ENCODE measurements at regions not wholly inside any gene's neighbourhood (a gene's known extent, or its start where the extent isn't known, plus 50 kb on each side); places are given as distances from the start of the nearest gene placed in this dataset.
"Not testable (repeated sequence)": the region's sequence is repeated elsewhere in the genome, so short reads cannot be mapped to it uniquely, and the experiment has no call there.

DNA sequence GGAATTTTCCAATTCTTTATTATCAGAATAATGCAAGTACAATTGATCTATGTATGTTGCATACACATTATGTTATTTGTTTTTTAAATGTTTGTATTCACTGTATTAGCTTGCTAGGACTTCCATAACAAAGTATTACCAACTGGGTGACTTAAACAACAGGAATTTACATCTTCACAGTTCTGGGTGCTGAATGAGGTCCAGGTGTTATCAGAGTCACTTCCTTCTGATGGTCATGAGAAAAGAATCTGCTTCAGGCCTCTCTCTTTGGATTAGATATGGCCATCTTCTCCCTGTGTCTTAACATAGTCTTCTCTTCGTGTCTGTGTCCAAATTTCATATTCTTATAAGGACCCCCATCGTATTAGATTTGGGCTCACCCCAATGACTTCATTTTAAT lies 229.1 kb upstream of the TRPC7 start:
- Mint-ChIP-seq H3K27ac (no peak overlapping the region), H3K9me3 (peaks cover 17% of the 10 kb centered on the region), H3K27me3 (no peaks in the 10 kb centered on the region), H3K36me3 (peaks cover 4% of the 10 kb centered on the region), H3K4me3 (no peak overlapping the region), H3K4me1 (ENCODE audit: low read depth in 2 of 2) (no peaks in the 10 kb centered on the region)
- ATAC-seq: no peak
- DNase-seq (ENCODE audit: low spot score): no peak

DNA sequence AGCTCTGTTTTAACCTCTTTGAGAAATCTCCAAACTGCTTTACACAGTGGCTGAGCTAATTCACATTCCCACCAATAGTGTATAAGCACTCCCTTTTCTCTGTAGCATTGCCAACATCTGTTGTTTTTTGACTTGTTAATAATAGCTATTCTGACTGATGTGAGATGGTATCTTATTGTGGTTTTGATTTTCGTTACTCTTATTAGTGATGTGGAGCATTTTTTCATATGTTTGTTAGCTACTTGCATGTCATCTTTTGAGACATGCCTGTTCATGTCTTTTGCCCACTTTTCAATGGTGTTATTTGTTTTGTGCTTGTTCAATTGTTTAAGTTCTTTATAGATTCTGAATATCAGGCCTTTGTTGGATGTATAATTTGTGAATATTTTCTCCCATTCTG lies 225.2 kb upstream of the TRPC7 start:
- no peaks in the 10 kb centered on the region for H3K4me1 Mint-ChIP-seq (ENCODE audit: low read depth in 2 of 2)
- peaks cover 5% of the 10 kb centered on the region for H3K9me3 Mint-ChIP-seq
- no peaks in the 10 kb centered on the region for H3K36me3 Mint-ChIP-seq
- no peak overlapping the region for H3K27ac Mint-ChIP-seq
- H3K4me3 Mint-ChIP-seq: no peak overlapping the region
- no peaks in the 10 kb centered on the region for H3K27me3 Mint-ChIP-seq
- DNase-seq (ENCODE audit: low spot score) (no peak), ATAC-seq (no peak)

DNA sequence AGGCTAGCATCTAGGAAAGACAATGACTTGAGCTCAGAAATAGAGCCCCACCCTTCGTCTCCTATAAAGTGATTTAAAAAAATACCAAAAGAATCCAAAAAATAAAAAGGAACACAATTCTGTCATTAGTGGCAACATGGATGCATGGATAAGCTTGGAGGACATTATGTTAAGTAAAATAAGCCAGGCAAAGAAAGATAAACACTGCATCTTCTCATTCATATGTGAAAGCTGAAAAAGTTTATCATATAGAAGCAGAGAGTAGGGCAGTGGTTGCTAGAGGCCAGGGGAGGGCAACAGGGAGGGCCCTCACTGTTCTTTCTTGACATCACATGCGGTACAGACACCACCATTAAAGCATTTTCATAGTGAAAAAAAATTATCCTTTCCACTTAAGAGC lies 220.9 kb upstream of the TRPC7 start:
- no peaks in the 10 kb centered on the region for H3K27me3 Mint-ChIP-seq
- no peak overlapping the region for H3K4me3 Mint-ChIP-seq
- H3K9me3 Mint-ChIP-seq: peaks cover 11% of the 10 kb centered on the region
- DNase-seq (ENCODE audit: low spot score) (no peak), ATAC-seq (no peak)
- no peaks in the 10 kb centered on the region for H3K36me3 Mint-ChIP-seq
- no peak overlapping the region for H3K27ac Mint-ChIP-seq
- H3K4me1 Mint-ChIP-seq (ENCODE audit: low read depth in 2 of 2): no peaks in the 10 kb centered on the region

DNA sequence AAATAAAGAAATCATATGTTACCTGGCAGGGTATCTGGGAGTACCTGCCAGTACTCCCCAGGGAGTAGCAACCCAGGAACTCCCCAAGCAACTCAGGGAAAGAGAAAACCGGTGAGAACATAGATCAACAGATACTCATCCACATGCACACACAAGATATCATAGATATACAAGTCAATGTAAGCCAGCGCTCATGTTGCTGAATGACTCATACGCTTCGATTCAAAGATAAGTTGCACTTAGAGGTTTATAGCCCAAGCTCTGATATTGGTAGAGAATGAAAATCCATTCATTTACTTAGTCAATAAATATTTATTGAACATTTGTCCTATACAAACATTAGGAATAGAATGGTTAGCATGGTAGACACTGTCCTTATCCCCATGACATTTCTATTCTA lies 219.1 kb upstream of the TRPC7 start:
- Mint-ChIP-seq H3K9me3 (peaks cover 10% of the 10 kb centered on the region), H3K4me3 (no peak overlapping the region), H3K4me1 (ENCODE audit: low read depth in 2 of 2) (no peaks in the 10 kb centered on the region), H3K36me3 (no peaks in the 10 kb centered on the region), H3K27ac (no peak overlapping the region), H3K27me3 (no peaks in the 10 kb centered on the region)
- no peak for ATAC-seq
- DNase-seq (ENCODE audit: low spot score): no peak

DNA sequence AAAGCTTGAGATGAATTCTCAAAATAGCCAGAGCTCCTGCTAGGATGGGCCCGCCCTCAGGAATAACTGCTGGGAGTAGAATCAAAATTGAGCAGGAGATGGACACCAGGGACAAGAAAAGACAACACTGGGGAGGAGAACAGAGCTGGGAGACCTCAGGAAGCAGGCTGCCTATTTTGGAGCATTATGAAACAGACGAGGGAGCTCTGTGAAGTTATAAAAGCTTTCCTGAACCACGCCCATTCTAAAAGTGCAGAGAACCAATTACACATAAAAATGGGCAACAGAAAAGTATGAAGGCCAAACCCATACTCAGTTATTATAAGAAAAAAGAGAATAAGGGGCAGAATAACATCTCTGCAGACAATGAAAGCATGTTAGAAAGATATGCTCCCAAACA lies 213.9 kb upstream of the TRPC7 start:
- DNase-seq (ENCODE audit: low spot score) (no peak), ATAC-seq (no peak)
- Mint-ChIP-seq H3K9me3 (peaks cover 13% of the 10 kb centered on the region), H3K27me3 (no peaks in the 10 kb centered on the region), H3K4me1 (ENCODE audit: low read depth in 2 of 2) (no peaks in the 10 kb centered on the region), H3K27ac (no peak overlapping the region), H3K4me3 (no peak overlapping the region), H3K36me3 (no peaks in the 10 kb centered on the region)

DNA sequence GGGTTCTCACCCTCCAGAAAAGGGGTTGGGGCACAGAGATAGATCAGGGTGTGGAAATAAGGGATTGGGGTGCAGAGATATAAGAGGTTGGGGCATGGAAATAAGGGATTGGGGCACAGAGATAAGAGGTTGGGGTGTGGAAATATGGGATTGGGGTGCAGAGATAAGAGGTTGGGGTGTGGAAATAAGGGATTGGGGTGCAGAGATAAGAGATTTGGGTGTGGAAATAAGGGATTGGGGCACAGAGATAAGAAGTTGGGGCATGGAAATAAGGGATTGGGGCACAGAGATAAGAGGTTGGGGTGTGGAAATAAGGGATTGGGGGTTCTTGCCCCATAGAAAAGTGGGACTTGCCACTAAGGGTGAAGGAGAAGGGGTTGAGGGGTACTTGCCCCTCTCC lies 204.5 kb upstream of the TRPC7 start:
- ATAC-seq; H3K4me3 Mint-ChIP-seq; H3K27me3 Mint-ChIP-seq; H3K27ac Mint-ChIP-seq; H3K36me3 Mint-ChIP-seq; DNase-seq (ENCODE audit: low spot score): not testable (repeated sequence)
- H3K9me3 Mint-ChIP-seq: peaks cover 19% of the 10 kb centered on the region
- H3K4me1 Mint-ChIP-seq (ENCODE audit: low read depth in 2 of 2): peaks cover 0 to 14% of the 10 kb centered on the region in 2 donors

DNA sequence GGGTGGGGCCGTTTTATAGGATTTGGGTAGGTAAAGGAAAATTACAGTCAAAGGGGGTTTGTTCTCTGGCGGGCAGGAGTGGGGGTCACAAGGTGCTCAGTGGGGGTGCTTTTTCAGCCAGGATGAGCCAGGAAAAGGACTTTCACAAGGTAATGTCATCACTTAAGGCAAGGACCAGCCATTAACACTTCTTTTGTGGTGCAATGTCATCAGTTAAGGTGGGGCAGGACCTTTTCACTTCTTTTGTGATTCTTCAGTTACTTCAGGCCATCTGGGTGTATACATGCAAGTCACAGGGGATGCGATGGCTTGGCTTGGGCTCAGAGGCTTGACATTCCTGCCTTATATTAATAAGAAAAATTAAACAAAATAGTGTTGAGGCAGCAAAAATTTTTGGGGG lies 200.1 kb upstream of the TRPC7 start:
- not testable (repeated sequence) for H3K4me3 Mint-ChIP-seq; H3K27me3 Mint-ChIP-seq; DNase-seq (ENCODE audit: low spot score); H3K36me3 Mint-ChIP-seq; ATAC-seq
- peaks cover 19% of the 10 kb centered on the region for H3K9me3 Mint-ChIP-seq
- H3K4me1 Mint-ChIP-seq (ENCODE audit: low read depth in 2 of 2): peaks cover 0 to 14% of the 10 kb centered on the region in 2 donors
- peak overlapping the region in 1 of 2 donors; percentile 26 for H3K27ac Mint-ChIP-seq

DNA sequence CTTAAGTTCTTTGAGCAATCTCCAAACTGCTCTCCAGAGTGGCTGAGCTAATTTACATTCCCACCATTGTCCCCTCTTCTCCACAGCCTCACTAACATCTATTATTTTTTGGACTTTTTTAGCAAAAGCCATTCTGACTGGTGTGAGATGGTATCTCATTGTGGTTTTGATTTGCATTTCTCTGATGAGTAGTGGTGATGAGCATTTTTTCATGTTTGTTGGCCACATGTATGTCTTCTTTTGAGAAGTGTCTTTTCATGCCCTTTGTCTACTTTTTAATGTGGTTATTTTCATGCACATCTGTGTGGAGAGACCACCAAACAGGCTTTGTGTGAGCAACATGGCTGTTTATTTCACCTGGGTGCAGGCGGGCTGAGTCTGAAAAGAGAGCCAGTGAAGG lies 199.7 kb upstream of the TRPC7 start:
- not testable (repeated sequence) for H3K36me3 Mint-ChIP-seq; ATAC-seq; H3K4me3 Mint-ChIP-seq; DNase-seq (ENCODE audit: low spot score); H3K27me3 Mint-ChIP-seq
- peaks cover 20% of the 10 kb centered on the region for H3K9me3 Mint-ChIP-seq
- H3K4me1 Mint-ChIP-seq (ENCODE audit: low read depth in 2 of 2): peaks cover 0 to 14% of the 10 kb centered on the region in 2 donors
- peak overlapping the region in 1 of 2 donors; percentile 26 for H3K27ac Mint-ChIP-seq

DNA sequence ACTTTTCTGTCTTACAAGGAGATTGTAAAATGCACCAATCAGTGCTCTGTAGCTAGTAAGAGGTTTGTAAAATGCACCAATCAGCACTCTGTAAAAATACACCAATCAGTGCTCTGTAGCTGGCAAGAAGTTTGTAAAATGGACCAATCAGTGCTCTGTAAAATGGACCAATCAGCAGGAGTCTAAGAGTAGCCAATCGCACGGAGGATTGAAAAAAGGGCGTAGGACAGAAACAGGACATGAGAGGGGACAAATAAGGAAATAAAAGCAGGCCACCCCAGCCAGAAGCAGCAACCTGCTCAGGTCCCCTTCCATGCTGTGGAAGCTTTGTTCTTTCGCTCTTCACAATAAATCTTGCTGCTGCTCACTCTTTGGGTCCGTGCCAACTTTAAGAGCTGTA lies 199.1 kb upstream of the TRPC7 start:
- H3K36me3 Mint-ChIP-seq; DNase-seq (ENCODE audit: low spot score); H3K27ac Mint-ChIP-seq; H3K27me3 Mint-ChIP-seq; H3K4me3 Mint-ChIP-seq; ATAC-seq: not testable (repeated sequence)
- Mint-ChIP-seq H3K4me1 (ENCODE audit: low read depth in 2 of 2) (peaks cover 0 to 14% of the 10 kb centered on the region in 2 donors), H3K9me3 (peaks cover 23% of the 10 kb centered on the region)

DNA sequence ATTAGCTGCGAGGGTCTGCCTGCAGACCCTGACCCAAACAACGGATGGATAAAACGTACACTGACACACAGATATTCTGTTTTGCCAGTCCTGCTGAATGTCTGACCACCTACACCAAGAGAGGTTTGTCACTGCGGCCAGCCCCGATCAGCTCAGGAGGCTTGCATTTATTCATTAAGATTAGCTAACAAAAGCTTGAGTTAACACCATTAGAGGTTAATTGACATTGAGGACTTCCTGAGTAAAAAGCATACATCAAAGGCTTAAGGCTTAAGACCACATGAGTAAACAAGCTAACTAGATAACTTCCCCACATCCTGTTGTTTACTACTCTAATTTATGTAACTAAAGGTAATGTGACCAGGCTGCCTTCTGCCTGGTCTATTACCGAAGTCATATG lies 198.1 kb upstream of the TRPC7 start:
- Mint-ChIP-seq H3K27me3 (no peaks in the 10 kb centered on the region), H3K27ac (no peak overlapping the region), H3K4me1 (ENCODE audit: low read depth in 2 of 2) (peaks cover 0 to 14% of the 10 kb centered on the region in 2 donors), H3K4me3 (no peak overlapping the region), H3K36me3 (no peaks in the 10 kb centered on the region), H3K9me3 (peaks cover 25% of the 10 kb centered on the region)
- no peak for DNase-seq (ENCODE audit: low spot score)
- peak in 1 of 2 donors; percentile 33 for ATAC-seq

DNA sequence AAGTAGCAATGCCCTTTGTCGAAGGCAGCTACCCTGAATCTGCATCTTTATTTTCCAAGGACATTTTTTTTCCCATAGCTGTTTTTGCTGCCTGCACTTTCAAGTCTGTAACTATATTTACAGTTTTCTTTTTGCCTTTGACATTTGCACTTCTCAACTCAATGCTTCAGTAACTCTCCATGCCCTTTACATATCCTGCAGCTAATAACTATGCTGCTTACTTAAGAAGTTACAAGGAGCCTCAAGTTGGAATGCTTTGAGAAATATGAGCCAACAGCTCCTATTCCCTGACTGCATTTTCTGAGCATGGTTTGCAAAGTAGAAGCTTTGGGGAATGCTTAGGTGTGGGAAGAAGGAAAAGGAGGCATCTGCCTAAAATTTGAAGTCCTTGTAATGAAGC lies 194.8 kb upstream of the TRPC7 start:
- H3K36me3 Mint-ChIP-seq: peaks cover 4% of the 10 kb centered on the region
- DNase-seq (ENCODE audit: low spot score) (no peak), ATAC-seq (no peak)
- no peak overlapping the region for H3K4me3 Mint-ChIP-seq
- H3K9me3 Mint-ChIP-seq: peaks cover 19% of the 10 kb centered on the region
- peaks cover 0 to 2% of the 10 kb centered on the region in 2 donors for H3K4me1 Mint-ChIP-seq (ENCODE audit: low read depth in 2 of 2)
- no peaks in the 10 kb centered on the region for H3K27me3 Mint-ChIP-seq
- H3K27ac Mint-ChIP-seq: no peak overlapping the region

DNA sequence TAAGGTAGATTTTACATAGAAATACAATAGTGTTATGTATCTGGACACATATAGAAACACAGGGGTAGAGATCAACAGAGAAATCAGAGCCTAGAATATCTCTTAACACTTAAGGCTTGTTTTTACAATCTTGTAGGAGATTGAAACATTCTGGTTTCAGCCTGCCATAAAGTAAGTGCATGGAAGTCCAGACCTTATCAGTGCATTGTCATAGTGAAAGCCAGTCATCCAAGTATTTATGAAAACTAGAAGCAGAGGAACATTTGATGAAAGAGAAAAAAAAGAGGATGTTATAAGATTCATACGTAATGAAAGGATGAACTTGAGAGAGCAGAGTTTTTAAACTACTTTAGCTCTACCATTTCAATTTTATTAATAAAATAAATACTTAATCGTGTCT lies 194.3 kb upstream of the TRPC7 start:
- Mint-ChIP-seq H3K4me1 (ENCODE audit: low read depth in 2 of 2) (no peaks in the 10 kb centered on the region), H3K36me3 (peaks cover 8% of the 10 kb centered on the region), H3K9me3 (peaks cover 22% of the 10 kb centered on the region), H3K4me3 (no peak overlapping the region), H3K27me3 (no peaks in the 10 kb centered on the region), H3K27ac (no peak overlapping the region)
- ATAC-seq (no peak), DNase-seq (ENCODE audit: low spot score) (no peak)

DNA sequence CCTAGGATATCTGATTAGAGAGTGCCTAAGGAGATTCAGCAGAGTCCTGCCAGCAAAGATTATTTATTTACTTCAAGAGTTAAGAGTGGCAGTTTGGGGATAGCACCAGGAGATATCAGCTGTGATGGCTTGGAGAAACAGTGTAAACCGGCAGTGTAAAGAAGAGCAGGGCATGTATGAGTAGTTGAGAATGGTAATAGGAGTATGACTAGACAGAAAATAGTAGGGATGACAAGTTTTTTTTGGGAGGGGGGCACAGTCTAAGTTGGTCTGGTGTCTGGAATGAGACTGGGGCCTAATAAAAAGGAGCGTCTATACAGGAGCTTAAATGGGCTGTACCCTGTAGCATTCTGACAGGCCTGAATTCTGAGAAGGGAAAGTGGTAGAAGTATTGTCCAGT lies 181.8 kb upstream of the TRPC7 start:
- DNase-seq (ENCODE audit: low spot score); H3K4me3 Mint-ChIP-seq; H3K4me1 Mint-ChIP-seq (ENCODE audit: low read depth in 2 of 2); ATAC-seq; H3K27ac Mint-ChIP-seq; H3K36me3 Mint-ChIP-seq; H3K27me3 Mint-ChIP-seq: not testable (repeated sequence)
- peaks cover 26% of the 10 kb centered on the region for H3K9me3 Mint-ChIP-seq

DNA sequence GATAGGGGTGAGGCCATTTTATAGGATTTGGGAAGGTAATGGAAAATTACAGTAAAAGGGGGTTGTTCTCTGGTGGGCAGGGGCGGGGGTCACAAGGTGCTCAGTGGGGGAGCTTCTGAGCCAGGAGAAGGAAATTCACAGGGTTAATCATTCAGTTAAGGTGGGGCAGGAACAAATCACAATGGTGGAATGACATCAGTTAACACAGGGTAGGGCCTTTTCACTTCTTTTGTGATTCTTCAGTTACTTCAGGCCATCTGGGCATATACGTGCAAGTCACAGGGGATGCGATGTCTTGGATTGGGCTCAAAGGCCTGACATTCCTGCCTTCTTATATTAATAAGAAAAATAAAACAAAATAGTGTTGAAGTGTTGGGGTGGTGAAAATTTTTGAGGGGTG lies 181.1 kb upstream of the TRPC7 start:
- not testable (repeated sequence) for H3K4me1 Mint-ChIP-seq (ENCODE audit: low read depth in 2 of 2); H3K27me3 Mint-ChIP-seq; H3K27ac Mint-ChIP-seq; H3K36me3 Mint-ChIP-seq; ATAC-seq; DNase-seq (ENCODE audit: low spot score); H3K4me3 Mint-ChIP-seq
- peaks cover 32% of the 10 kb centered on the region for H3K9me3 Mint-ChIP-seq

DNA sequence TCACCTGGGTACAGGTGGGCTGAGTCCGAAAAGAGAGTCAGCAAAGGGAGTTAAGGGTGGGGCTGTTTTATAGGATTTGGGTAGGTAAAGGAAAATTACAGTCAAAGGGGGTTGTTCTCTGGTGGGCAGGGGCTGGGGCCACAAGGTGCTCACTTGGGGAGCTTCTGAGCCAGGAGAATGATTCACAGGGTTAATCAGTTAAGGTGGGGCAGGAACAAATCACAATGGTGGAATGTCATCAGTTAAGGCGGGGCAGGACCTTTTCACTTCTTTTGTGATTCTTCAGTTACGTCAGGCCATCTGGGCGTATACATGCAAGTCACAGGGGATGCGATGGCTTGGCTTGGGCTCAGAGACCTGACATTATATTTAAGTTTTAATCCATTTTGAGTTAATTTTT lies 179.7 kb upstream of the TRPC7 start:
- not testable (repeated sequence) for ATAC-seq; H3K4me3 Mint-ChIP-seq; H3K4me1 Mint-ChIP-seq (ENCODE audit: low read depth in 2 of 2); H3K27me3 Mint-ChIP-seq; DNase-seq (ENCODE audit: low spot score); H3K36me3 Mint-ChIP-seq; H3K27ac Mint-ChIP-seq
- peaks cover 24% of the 10 kb centered on the region for H3K9me3 Mint-ChIP-seq
